ENCODE measurements at regions not wholly inside any gene's neighbourhood (a gene's known extent, or its start where the extent isn't known, plus 50 kb on each side); places are given as distances from the start of the nearest gene placed in this dataset.

DNA sequence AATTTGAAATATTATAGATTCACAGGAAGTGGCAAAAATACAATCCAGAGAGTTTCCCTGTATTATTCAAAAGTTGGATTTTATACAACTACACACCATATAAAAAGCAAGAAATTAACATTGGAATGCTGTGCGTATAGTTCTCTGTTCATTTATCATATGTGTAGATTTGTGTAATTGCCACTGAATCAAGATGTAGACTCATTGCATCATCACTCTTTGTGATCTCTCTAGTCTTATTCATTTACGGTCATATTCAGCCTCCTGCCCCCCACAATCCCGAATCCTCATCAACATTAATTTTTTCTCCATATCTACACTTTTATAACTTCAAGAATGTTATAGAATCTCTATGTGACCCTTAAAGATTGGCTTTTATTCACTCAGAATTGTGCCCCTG, 390.6 kb upstream of the B3GAT1 start:
- DNase-seq (ENCODE audit: low read depth in 2 of 2), result no peak
- H3K27ac ChIP-seq (ENCODE audit: insufficient read depth, low read length), result no peak overlapping the region

DNA sequence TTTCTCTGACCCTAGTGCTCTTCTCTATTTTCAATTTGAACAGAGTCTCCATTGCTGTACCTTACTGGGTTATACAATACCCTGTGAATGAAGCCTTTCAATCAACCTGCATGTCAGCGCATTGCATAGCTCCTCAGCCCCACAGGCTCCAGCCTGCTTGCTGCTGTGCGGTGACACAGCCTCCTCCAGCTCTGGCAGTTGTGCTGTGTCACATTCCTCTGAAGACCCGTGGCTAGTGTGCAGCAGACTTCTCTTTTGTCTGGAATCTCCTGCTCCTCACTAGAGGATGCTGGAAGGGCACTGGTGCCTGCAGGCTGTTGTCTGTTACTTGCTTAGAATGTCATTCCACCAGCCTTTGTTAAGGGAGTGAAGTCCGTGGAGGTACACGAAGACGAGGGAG, 390.1 kb upstream of the B3GAT1 start:
- Histone ChIP-seq H3K4me2 (ENCODE audit: extremely low read depth, insufficient read depth, low read length) (no peak overlapping the region), H3K36me3 (ENCODE audit: control insufficient read depth, insufficient read depth, low read length) (no peaks in the 10 kb centered on the region), H3K9me3 (ENCODE audit: control insufficient read depth, insufficient read depth, low read depth, low read length) (no peaks in the 10 kb centered on the region), H3K79me2 (ENCODE audit: control insufficient read depth, insufficient read depth, low read length) (no peaks in the 10 kb centered on the region), H3K27me3 (ENCODE audit: control insufficient read depth, insufficient read depth, low read length) (no peaks in the 10 kb centered on the region), H3K9ac (ENCODE audit: insufficient read depth, low read length) (no peak overlapping the region), H4K20me1 (ENCODE audit: control insufficient read depth, extremely low read depth, insufficient read depth, low read length) (no peaks in the 10 kb centered on the region), H3K4me3 (replicated peaks in 1 of 4; ENCODE audit: control extremely low read depth in 1 of 4, insufficient read depth in 1 of 4, low read depth in 3 of 4, low read length in 4 of 4) (no peak overlapping the region), H3K4me1 (ENCODE audit: control insufficient read depth, extremely low read depth, insufficient read depth, low read length) (no peaks in the 10 kb centered on the region), H3K27ac (ENCODE audit: insufficient read depth, low read length) (no peak overlapping the region), H2AFZ (ENCODE audit: low read length) (no peak overlapping the region)
- TF ChIP-seq EZH2 (IDR thresholded peaks at IDR 0.05; ENCODE audit: low read length, missing control alignments), result no peak
- TF ChIP-seq, protein P1, sequence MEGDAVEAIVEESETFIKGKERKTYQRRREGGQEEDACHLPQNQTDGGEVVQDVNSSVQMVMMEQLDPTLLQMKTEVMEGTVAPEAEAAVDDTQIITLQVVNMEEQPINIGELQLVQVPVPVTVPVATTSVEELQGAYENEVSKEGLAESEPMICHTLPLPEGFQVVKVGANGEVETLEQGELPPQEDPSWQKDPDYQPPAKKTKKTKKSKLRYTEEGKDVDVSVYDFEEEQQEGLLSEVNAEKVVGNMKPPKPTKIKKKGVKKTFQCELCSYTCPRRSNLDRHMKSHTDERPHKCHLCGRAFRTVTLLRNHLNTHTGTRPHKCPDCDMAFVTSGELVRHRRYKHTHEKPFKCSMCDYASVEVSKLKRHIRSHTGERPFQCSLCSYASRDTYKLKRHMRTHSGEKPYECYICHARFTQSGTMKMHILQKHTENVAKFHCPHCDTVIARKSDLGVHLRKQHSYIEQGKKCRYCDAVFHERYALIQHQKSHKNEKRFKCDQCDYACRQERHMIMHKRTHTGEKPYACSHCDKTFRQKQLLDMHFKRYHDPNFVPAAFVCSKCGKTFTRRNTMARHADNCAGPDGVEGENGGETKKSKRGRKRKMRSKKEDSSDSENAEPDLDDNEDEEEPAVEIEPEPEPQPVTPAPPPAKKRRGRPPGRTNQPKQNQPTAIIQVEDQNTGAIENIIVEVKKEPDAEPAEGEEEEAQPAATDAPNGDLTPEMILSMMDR (conservative IDR thresholded peaks at IDR 0.05 in 1 of 2, IDR thresholded peaks at IDR 0.05 in 1 of 2; ENCODE audit: low read depth in 1 of 2, low read length in 2 of 2), result no peak
- DNase-seq (ENCODE audit: low read depth in 2 of 2), result no peak

More for the DNA sequence above, 390.6 kb upstream of the B3GAT1 start:
- Histone ChIP-seq H3K9ac (ENCODE audit: insufficient read depth, low read length) (no peak overlapping the region), H3K4me2 (ENCODE audit: extremely low read depth, insufficient read depth, low read length) (no peak overlapping the region), H3K4me1 (ENCODE audit: control insufficient read depth, extremely low read depth, insufficient read depth, low read length) (no peaks in the 10 kb centered on the region), H3K36me3 (ENCODE audit: control insufficient read depth, insufficient read depth, low read length) (no peaks in the 10 kb centered on the region), H2AFZ (ENCODE audit: low read length) (no peak overlapping the region), H4K20me1 (ENCODE audit: control insufficient read depth, extremely low read depth, insufficient read depth, low read length) (no peaks in the 10 kb centered on the region), H3K79me2 (ENCODE audit: control insufficient read depth, insufficient read depth, low read length) (no peaks in the 10 kb centered on the region), H3K27me3 (ENCODE audit: control insufficient read depth, insufficient read depth, low read length) (no peaks in the 10 kb centered on the region), H3K4me3 (replicated peaks in 1 of 4; ENCODE audit: control extremely low read depth in 1 of 4, insufficient read depth in 1 of 4, low read depth in 3 of 4, low read length in 4 of 4) (no peak overlapping the region), H3K9me3 (ENCODE audit: control insufficient read depth, insufficient read depth, low read depth, low read length) (no peaks in the 10 kb centered on the region)
- TF ChIP-seq, protein P1 (conservative IDR thresholded peaks at IDR 0.05 in 1 of 2, IDR thresholded peaks at IDR 0.05 in 1 of 2; ENCODE audit: low read depth in 1 of 2, low read length in 2 of 2), result no peak
- TF ChIP-seq EZH2 (IDR thresholded peaks at IDR 0.05; ENCODE audit: low read length, missing control alignments), result no peak

DNA sequence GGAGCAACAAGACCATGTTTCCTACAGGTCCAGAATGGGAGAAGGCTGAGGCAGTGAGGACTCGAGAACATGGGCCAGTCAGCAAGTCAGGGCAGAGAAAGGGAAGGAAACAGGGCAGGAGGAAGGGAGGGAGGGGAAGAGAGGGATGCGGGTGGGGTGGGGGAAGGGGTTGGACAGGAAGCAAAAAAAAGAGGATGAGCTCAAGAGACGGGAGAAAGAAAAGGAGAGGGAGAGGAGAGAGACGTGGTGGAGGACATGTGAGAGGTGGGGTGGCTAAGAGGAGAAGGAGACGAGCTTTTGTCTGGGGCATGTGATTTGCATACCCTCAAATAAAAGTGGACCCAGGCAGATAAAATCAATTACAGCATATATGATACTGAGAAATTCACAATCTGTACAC, 389.5 kb upstream of the B3GAT1 start:
- TF ChIP-seq, protein P1 (conservative IDR thresholded peaks at IDR 0.05 in 1 of 2, IDR thresholded peaks at IDR 0.05 in 1 of 2; ENCODE audit: low read depth in 1 of 2, low read length in 2 of 2), result no peak
- no peak for TF ChIP-seq EZH2 (IDR thresholded peaks at IDR 0.05; ENCODE audit: low read length, missing control alignments)
- H3K27ac ChIP-seq (ENCODE audit: insufficient read depth, low read length), result no peak overlapping the region
- no peak for DNase-seq (ENCODE audit: low read depth in 2 of 2)
- H3K4me1 ChIP-seq (ENCODE audit: control insufficient read depth, extremely low read depth, insufficient read depth, low read length), result no peaks in the 10 kb centered on the region
- no peaks in the 10 kb centered on the region for H3K9me3 ChIP-seq (ENCODE audit: control insufficient read depth, insufficient read depth, low read depth, low read length)
- H3K4me2 ChIP-seq (ENCODE audit: extremely low read depth, insufficient read depth, low read length), result no peak overlapping the region
- no peak overlapping the region for H3K9ac ChIP-seq (ENCODE audit: insufficient read depth, low read length)
- H3K36me3 ChIP-seq (ENCODE audit: control insufficient read depth, insufficient read depth, low read length), result no peaks in the 10 kb centered on the region
- H4K20me1 ChIP-seq (ENCODE audit: control insufficient read depth, extremely low read depth, insufficient read depth, low read length), result no peaks in the 10 kb centered on the region
- no peaks in the 10 kb centered on the region for H3K79me2 ChIP-seq (ENCODE audit: control insufficient read depth, insufficient read depth, low read length)
- no peaks in the 10 kb centered on the region for H3K27me3 ChIP-seq (ENCODE audit: control insufficient read depth, insufficient read depth, low read length)
- no peak overlapping the region for H2AFZ ChIP-seq (ENCODE audit: low read length)
- H3K4me3 ChIP-seq (replicated peaks in 1 of 4; ENCODE audit: control extremely low read depth in 1 of 4, insufficient read depth in 1 of 4, low read depth in 3 of 4, low read length in 4 of 4), result no peak overlapping the region
